HCT116 (cell line): ENCODE measurements at regions not wholly inside any gene's neighbourhood (a gene's known extent, or its start where the extent isn't known, plus 50 kb on each side); places are given as distances from the start of the nearest gene placed in this dataset.

Source experiments
- ATAC-seq: fragments of 200-7000 bp; cut with Tn5 transposase; 2 replicates; pipeline ENCODE4 v1.9.1; 2020; ENCODE audit warnings: mild to moderate bottlenecking, moderate library complexity
- BruUV-seq: library from RNA; stranded (reverse); fragments of 400-500 nt; replicated peaks from 2 replicates; lab custom pipeline; 2021; lab: Mats Ljungman, UMichigan
- CTCF ChIA-PET: fragments of 300-600 bp; sonication (Branson Sonifier 250); formaldehyde crosslinking; loops from one replicate; lab custom pipeline; 2021; ENCODE audit warnings: antibody characterized with exemption; lab: Charles Lee
- POLR2A ChIA-PET: fragments of 300-600, 350-600 bp; sonication (Branson Sonifier 250); formaldehyde crosslinking; loops from one replicate; lab custom pipeline; 2021; ENCODE audit warnings: antibody characterized with exemption; lab: Charles Lee
- RAD21 ChIA-PET, 2 experiments: fragments of 300-600 bp; sonication (Branson Sonifier 250); formaldehyde crosslinking; loops; one replicate each; lab custom pipeline; 2023; ENCODE audit warnings: low total read pairs in 2 of 2; ENCODE audit not compliant: uncharacterized antibody in 2 of 2, unreplicated experiment in 2 of 2, low non-redundant PET in 1 of 2; lab: Charles Lee
- DNase-seq: peaks from one replicate; pipeline ENCODE4 v3.0.0-alpha.2; 2010; ENCODE audit warnings: low read depth, low spot score
- H2AFZ ChIP-seq: fragments of 200-600 bp; shearing (Covaris generic), sonication (generic); 2 replicates; pipeline ENCODE4 v1.6.1; 2017; ENCODE audit warnings: low read depth, mixed run types, mixed read lengths, antibody characterized with exemption, low read length; ENCODE audit not compliant: poor library complexity, severe bottlenecking
- H3K27ac ChIP-seq: 2 replicates; pipeline ENCODE4 v1.5.1; 2012; ENCODE audit warnings: low read depth, low read length
- H3K27me3 ChIP-seq: fragments of 200-600 bp; sonication (generic); 2 replicates; pipeline ENCODE4 v1.6.1; 2016; ENCODE audit warnings: mixed run types, low read length, mixed read lengths; ENCODE audit not compliant: insufficient read depth
- H3K36me3 ChIP-seq, 2 experiments: fragments of 200-500 bp in 1 of 2; fragments of 200-600 bp in 1 of 2; sonication (Bioruptor generic) in 1 of 2; sonication (generic) in 1 of 2; 2 replicates each; pipeline versions ENCODE4 v1.5.1 to v1.6.1; 2014 to 2016; ENCODE audit warnings: low read length in 2 of 2, inconsistent platforms in 1 of 2, mixed read lengths in 1 of 2, mixed run types in 1 of 2; ENCODE audit not compliant: insufficient read depth in 2 of 2, control insufficient read depth in 1 of 2
- H3K4me1 ChIP-seq, 2 experiments: fragments of 200-600 bp in 1 of 2; sonication (generic) in 1 of 2; 2 replicates each; pipeline versions ENCODE4 v1.5.1 to v1.6.1; 2012 to 2017; ENCODE audit warnings: low read length in 2 of 2, inconsistent platforms in 1 of 2, mild to moderate bottlenecking in 1 of 2, mixed read lengths in 1 of 2, mixed run types in 1 of 2, moderate library complexity in 1 of 2; ENCODE audit not compliant: insufficient read depth in 2 of 2, control insufficient read depth in 1 of 2
- H3K4me2 ChIP-seq: fragments of 200-600 bp; sonication (generic); 2 replicates; pipeline ENCODE4 v1.6.1; 2017; ENCODE audit warnings: mixed run types, low read length, mixed read lengths
- H3K4me3 ChIP-seq, 2 experiments: fragments of 200-600 bp in 1 of 2; sonication (generic) in 1 of 2; replicated peaks in 1 of 2; 2 replicates each; pipeline ENCODE4 v1.5.1; 2011 to 2016; ENCODE audit warnings: low read length in 2 of 2, control low read depth in 1 of 2, low read depth in 1 of 2, mild to moderate bottlenecking in 1 of 2, mixed read lengths in 1 of 2, mixed run types in 1 of 2
- H3K79me2 ChIP-seq: fragments of 200-600 bp; sonication (generic); 2 replicates; pipeline ENCODE4 v1.6.1; 2017; ENCODE audit warnings: mild to moderate bottlenecking, mixed run types, low read length, moderate library complexity, mixed read lengths; ENCODE audit not compliant: insufficient read depth
- H3K9ac ChIP-seq: fragments of 200-600 bp; sonication (generic); 2 replicates; pipeline ENCODE4 v1.6.1; 2016; ENCODE audit warnings: low read length, mixed read lengths
- H3K9me2 ChIP-seq: fragments of 200-600 bp; sonication (generic), shearing (Covaris generic); 2 replicates; pipeline ENCODE4 v1.6.1; 2017; ENCODE audit warnings: mixed run types, mild to moderate bottlenecking, moderate library complexity; ENCODE audit not compliant: insufficient read depth
- H3K9me3 ChIP-seq, 2 experiments: fragments of 200-500 bp in 1 of 2; fragments of 200-600 bp in 1 of 2; sonication (Bioruptor generic) in 1 of 2; sonication (generic) in 1 of 2; 2 replicates each; pipeline ENCODE4 v1.6.1; 2014 to 2017; ENCODE audit warnings: low read length in 2 of 2, mixed read lengths in 2 of 2, inconsistent platforms in 1 of 2, low read depth in 1 of 2, mild to moderate bottlenecking in 1 of 2, mixed run types in 1 of 2, moderate library complexity in 1 of 2; ENCODE audit not compliant: control insufficient read depth in 1 of 2, insufficient read depth in 1 of 2
- H4K20me1 ChIP-seq: fragments of 200-600 bp; sonication (generic), shearing (Covaris generic); 2 replicates; pipeline ENCODE4 v1.6.1; 2017; ENCODE audit warnings: mixed run types, mild to moderate bottlenecking, moderate library complexity; ENCODE audit not compliant: insufficient read depth
- ELF1 ChIP-seq: IDR thresholded peaks from 2 replicates; pipeline ENCODE4 v1.6.1; 2012; ENCODE audit warnings: low read depth, borderline replicate concordance
- POLR2A ChIP-seq: IDR thresholded peaks from 2 replicates; pipeline ENCODE4 v1.7.0; 2011; ENCODE audit warnings: borderline replicate concordance; ENCODE audit not compliant: insufficient read depth, insufficient read length; ENCODE audit errors: extremely low read depth
- RAD21 ChIP-seq: IDR thresholded peaks from 2 replicates; pipeline ENCODE4 v1.6.1; 2012; ENCODE audit warnings: low read depth, mild to moderate bottlenecking
- YY1 ChIP-seq: IDR thresholded peaks from 2 replicates; pipeline ENCODE4 v1.6.1; 2011; ENCODE audit warnings: low read length, low read depth, moderate library complexity, mild to moderate bottlenecking; ENCODE audit not compliant: insufficient replicate concordance; ENCODE audit errors: extremely low read depth
- intact Hi-C: fragments of 100-400 bp; cut with micrococcal nuclease; formaldehyde crosslinking; loops from 2 replicates; pipeline ENCODE4 v1.10.0; 2022
- TF ChIP-seq, protein P1 (sequence below), 3 experiments: fragments of 200-600 bp in 1 of 3; sonication (generic) in 1 of 3; IDR thresholded peaks in 2 of 3; conservative IDR thresholded peaks in 1 of 3; 2 replicates each; pipeline ENCODE4 v1.5.1; 2012 to 2017; ENCODE audit warnings: low read depth in 2 of 3, low read length in 2 of 3, antibody characterized with exemption in 1 of 3, borderline replicate concordance in 1 of 3, control low read depth in 1 of 3, mild to moderate bottlenecking in 1 of 3, mixed read lengths in 1 of 3, mixed run types in 1 of 3, moderate library complexity in 1 of 3; ENCODE audit not compliant: insufficient read depth in 1 of 3

DNA sequence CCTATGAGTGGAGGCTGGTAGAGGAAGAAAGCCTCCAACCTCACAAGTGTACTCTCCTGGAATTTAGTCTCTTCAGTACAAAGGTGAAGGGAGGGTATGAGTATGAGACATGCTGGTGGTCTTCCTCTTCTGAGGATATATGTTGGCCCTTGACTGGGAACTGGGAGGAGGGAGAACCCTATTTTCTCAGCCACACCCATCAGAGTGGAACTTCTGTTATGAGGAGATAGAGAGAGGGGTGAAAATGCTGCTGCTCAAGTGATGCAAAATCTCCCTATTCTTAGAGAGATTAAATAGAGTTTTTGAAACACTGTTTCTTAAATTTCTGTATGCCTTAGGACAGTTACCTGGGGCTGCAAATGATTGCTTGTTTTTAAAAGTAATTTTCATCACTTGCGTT is 203.4 kb upstream of the PRR16 start:
- H2AFZ ChIP-seq, result no peak overlapping the region
- H3K27me3 ChIP-seq, result no peaks in the 10 kb centered on the region
- no peaks in the 10 kb centered on the region for H3K9me3 ChIP-seq
- no peaks in the 10 kb centered on the region for H3K4me1 ChIP-seq
- no peak overlapping the region for H3K4me3 ChIP-seq
- DNase-seq (no peak), ATAC-seq (no peak)
- H4K20me1 ChIP-seq, result no peaks in the 10 kb centered on the region
- intact Hi-C loops, result no loop called here
- H3K27ac ChIP-seq, result no peak overlapping the region
- no peaks in the 10 kb centered on the region; the same call in 1 of the 2 replicates for H3K9me2 ChIP-seq
- BruUV-seq, result no TSS peak
- no peak for TF ChIP-seq ELF1
- H3K4me2 ChIP-seq, result no peak overlapping the region
- H3K36me3 ChIP-seq, result no peaks in the 10 kb centered on the region
- no peak overlapping the region for H3K9ac ChIP-seq
- H3K79me2 ChIP-seq, result no peaks in the 10 kb centered on the region
- CTCF ChIA-PET, result no interaction called here
- RAD21 ChIA-PET, result no interaction called here
- POLR2A ChIA-PET, result no interaction called here

DNA sequence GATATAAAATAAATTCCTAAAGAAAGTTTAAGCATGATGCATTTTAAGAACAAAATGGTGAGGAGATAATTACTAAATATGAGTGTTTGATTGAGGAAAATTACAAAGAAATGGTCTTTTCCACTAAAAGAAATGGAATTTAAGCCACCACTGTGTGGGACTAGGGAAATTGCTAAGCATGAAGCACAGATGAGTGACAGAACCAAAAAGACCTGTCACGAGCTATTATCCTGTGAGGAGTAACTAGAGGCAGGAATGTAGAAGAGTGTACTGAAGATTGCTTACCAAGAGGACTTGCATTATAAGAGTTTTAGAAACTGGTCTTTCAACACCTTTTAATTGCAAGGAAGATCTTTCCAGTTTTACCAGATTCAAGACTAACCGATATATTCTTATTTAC is 193.6 kb upstream of the PRR16 start:
- no peaks in the 10 kb centered on the region for H3K79me2 ChIP-seq
- H3K27me3 ChIP-seq, result no peaks in the 10 kb centered on the region
- no peaks in the 10 kb centered on the region for H4K20me1 ChIP-seq
- CTCF ChIA-PET, result no interaction called here
- H3K4me3 ChIP-seq, result no peak overlapping the region
- H3K27ac ChIP-seq, result no peak overlapping the region
- intact Hi-C loops, result no loop called here
- no peak overlapping the region for H3K9ac ChIP-seq
- DNase-seq, result no peak
- POLR2A ChIA-PET, result no interaction called here
- no peak overlapping the region for H2AFZ ChIP-seq
- BruUV-seq, result no TSS peak
- RAD21 ChIA-PET, result no interaction called here
- H3K9me3 ChIP-seq, result no peaks in the 10 kb centered on the region
- ATAC-seq, result no peak
- no peaks in the 10 kb centered on the region for H3K36me3 ChIP-seq
- TF ChIP-seq POLR2A (no peak), RAD21 (no peak), YY1 (no peak)
- TF ChIP-seq, protein P1, sequence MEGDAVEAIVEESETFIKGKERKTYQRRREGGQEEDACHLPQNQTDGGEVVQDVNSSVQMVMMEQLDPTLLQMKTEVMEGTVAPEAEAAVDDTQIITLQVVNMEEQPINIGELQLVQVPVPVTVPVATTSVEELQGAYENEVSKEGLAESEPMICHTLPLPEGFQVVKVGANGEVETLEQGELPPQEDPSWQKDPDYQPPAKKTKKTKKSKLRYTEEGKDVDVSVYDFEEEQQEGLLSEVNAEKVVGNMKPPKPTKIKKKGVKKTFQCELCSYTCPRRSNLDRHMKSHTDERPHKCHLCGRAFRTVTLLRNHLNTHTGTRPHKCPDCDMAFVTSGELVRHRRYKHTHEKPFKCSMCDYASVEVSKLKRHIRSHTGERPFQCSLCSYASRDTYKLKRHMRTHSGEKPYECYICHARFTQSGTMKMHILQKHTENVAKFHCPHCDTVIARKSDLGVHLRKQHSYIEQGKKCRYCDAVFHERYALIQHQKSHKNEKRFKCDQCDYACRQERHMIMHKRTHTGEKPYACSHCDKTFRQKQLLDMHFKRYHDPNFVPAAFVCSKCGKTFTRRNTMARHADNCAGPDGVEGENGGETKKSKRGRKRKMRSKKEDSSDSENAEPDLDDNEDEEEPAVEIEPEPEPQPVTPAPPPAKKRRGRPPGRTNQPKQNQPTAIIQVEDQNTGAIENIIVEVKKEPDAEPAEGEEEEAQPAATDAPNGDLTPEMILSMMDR (IDR thresholded peaks at IDR 0.05 in 2 of 3, conservative IDR thresholded peaks at IDR 0.05 in 1 of 3; ENCODE audit: borderline replicate concordance in 1 of 3, insufficient read depth in 1 of 3, low read depth in 2 of 3, low read length in 2 of 3), result no peak
- H3K4me2 ChIP-seq, result no peak overlapping the region
- H3K4me1 ChIP-seq, result no peaks in the 10 kb centered on the region
- no peaks in the 10 kb centered on the region for H3K9me2 ChIP-seq
